ENCODE measurements at regions not wholly inside any gene's neighbourhood (a gene's known extent, or its start where the extent isn't known, plus 50 kb on each side); places are given as distances from the start of the nearest gene placed in this dataset.

GRCh38 chr4:144480068-144480467 lies 165.9 kb upstream of the HHIP start:
- no peak overlapping the region for H3T11ph ChIP-seq (ENCODE audit: low read length)
- no peak overlapping the region for H3K4ac ChIP-seq (ENCODE audit: low read depth, low read length)
- H3K27me3 ChIP-seq (ENCODE audit: insufficient read depth, low read length), result no peaks in the 10 kb centered on the region
- no peak overlapping the region for H4K5ac ChIP-seq (ENCODE audit: insufficient read length, low read depth, low read length)
- no peak overlapping the region for H2BK20ac ChIP-seq (ENCODE audit: low read depth, low read length, poor library complexity, severe bottlenecking)
- DNase-seq, result no peak
- TF ChIP-seq, protein P1, sequence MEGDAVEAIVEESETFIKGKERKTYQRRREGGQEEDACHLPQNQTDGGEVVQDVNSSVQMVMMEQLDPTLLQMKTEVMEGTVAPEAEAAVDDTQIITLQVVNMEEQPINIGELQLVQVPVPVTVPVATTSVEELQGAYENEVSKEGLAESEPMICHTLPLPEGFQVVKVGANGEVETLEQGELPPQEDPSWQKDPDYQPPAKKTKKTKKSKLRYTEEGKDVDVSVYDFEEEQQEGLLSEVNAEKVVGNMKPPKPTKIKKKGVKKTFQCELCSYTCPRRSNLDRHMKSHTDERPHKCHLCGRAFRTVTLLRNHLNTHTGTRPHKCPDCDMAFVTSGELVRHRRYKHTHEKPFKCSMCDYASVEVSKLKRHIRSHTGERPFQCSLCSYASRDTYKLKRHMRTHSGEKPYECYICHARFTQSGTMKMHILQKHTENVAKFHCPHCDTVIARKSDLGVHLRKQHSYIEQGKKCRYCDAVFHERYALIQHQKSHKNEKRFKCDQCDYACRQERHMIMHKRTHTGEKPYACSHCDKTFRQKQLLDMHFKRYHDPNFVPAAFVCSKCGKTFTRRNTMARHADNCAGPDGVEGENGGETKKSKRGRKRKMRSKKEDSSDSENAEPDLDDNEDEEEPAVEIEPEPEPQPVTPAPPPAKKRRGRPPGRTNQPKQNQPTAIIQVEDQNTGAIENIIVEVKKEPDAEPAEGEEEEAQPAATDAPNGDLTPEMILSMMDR (conservative IDR thresholded peaks at IDR 0.05), result no peak
- no peaks in the 10 kb centered on the region for H3K79me1 ChIP-seq (ENCODE audit: insufficient read depth, low read depth, low read length, poor library complexity, severe bottlenecking)
- Mint-ChIP-seq H3K4me3 (no peak overlapping the region), H3K4me1 (no peaks in the 10 kb centered on the region), H3K27ac (no peak overlapping the region), H3K9me3 (peaks cover 10% of the 10 kb centered on the region in 2 experiments), H3K27me3 (ENCODE audit: low read depth) (no peaks in the 10 kb centered on the region), H3K36me3 (ENCODE audit: insufficient read depth in 1 of 3, low read depth in 3 of 3) (peaks cover 0 to 13% (median 2%) of the 10 kb centered on the region in 3 experiments; a peak in 4 of 7 replicates)
- no peaks in the 10 kb centered on the region for H3K4me1 ChIP-seq (ENCODE audit: insufficient read depth, low read length)
- H2BK120ac ChIP-seq (ENCODE audit: low read depth, low read length, poor library complexity, severe bottlenecking), result no peak overlapping the region
- no peak overlapping the region for H2BK15ac ChIP-seq (ENCODE audit: low read depth, low read length)
- H3K23ac ChIP-seq (ENCODE audit: insufficient read length, low read depth, low read length), result no peak overlapping the region
- no peak overlapping the region for H3K9ac ChIP-seq (ENCODE audit: extremely low read depth, insufficient read length, low read length)
- H2BK12ac ChIP-seq (ENCODE audit: insufficient read length, low read depth, low read length), result no peak overlapping the region
- H3K56ac ChIP-seq (ENCODE audit: insufficient read length, low read depth, low read length), result no peak overlapping the region
- no peaks in the 10 kb centered on the region for H3K9me3 ChIP-seq (ENCODE audit: control insufficient read depth, low read depth, low read length)
- no peak overlapping the region for H4K91ac ChIP-seq (ENCODE audit: insufficient read length, low read depth, low read length)
- H2BK5ac ChIP-seq (ENCODE audit: insufficient read length, low read length), result no peak overlapping the region
- no peak overlapping the region for H3K14ac ChIP-seq (ENCODE audit: insufficient read depth, low read length)
- no peak overlapping the region for H2AK5ac ChIP-seq (ENCODE audit: insufficient read length, low read length)
- H3K79me2 ChIP-seq (ENCODE audit: insufficient read depth, low read length), result no peaks in the 10 kb centered on the region
- no peak overlapping the region for H3K18ac ChIP-seq (ENCODE audit: insufficient read length, low read depth, low read length)
- no peak overlapping the region for H2AFZ ChIP-seq (ENCODE audit: low read length)
- H4K20me1 ChIP-seq (ENCODE audit: control insufficient read depth, insufficient read depth, insufficient read length), result no peaks in the 10 kb centered on the region
- H3K23me2 ChIP-seq (ENCODE audit: insufficient read length, low read depth, low read length, poor library complexity, severe bottlenecking), result no peaks in the 10 kb centered on the region
- no peak overlapping the region for H3K27ac ChIP-seq (ENCODE audit: insufficient read length, low read depth, low read length)
- no peak overlapping the region for H3K4me2 ChIP-seq (ENCODE audit: insufficient read depth, insufficient read length, low read length)
- H4K8ac ChIP-seq (replicated peaks; ENCODE audit: insufficient read length, low read depth, low read length), result no peak overlapping the region
